ENCODE measurements at regions not wholly inside any gene's neighbourhood (a gene's known extent, or its start where the extent isn't known, plus 50 kb on each side); places are given as distances from the start of the nearest gene placed in this dataset.

GRCh38 chr4:187921946-187922623 is 73.5 kb upstream of the ZFP42 start:
- WGBS (ENCODE audit: low lambda C conversion rate) = 1% methylated on average over 8 of the region's 8 CpGs
- Histone ChIP-seq H3K4me2 (ENCODE audit: low read depth, low read length) (no peak overlapping the region), H3K9me3 (ENCODE audit: low read length) (no peaks in the 10 kb centered on the region), H4K20me1 (ENCODE audit: insufficient read depth, low read length) (no peaks in the 10 kb centered on the region), H3K9ac (ENCODE audit: insufficient read depth, low read depth, low read length) (no peak overlapping the region), H3K27me3 (ENCODE audit: control insufficient read depth in 1 of 2, insufficient read depth in 2 of 2, low read length in 2 of 2) (no peaks in the 10 kb centered on the region), H3K79me2 (ENCODE audit: insufficient read depth, low read length) (no peaks in the 10 kb centered on the region), H3K27ac (ENCODE audit: extremely low read length, insufficient read depth, low read length) (no peak overlapping the region), H3K4me3 (replicated peaks in 1 of 3; ENCODE audit: insufficient read depth in 1 of 3, low read depth in 2 of 3, low read length in 3 of 3) (no peak overlapping the region), H3K36me3 (replicated peaks in 1 of 2; ENCODE audit: control insufficient read depth in 1 of 2, insufficient read depth in 2 of 2, low read length in 2 of 2) (no peaks in the 10 kb centered on the region), H2AFZ (ENCODE audit: low read length) (no peak overlapping the region), H3K4me1 (ENCODE audit: insufficient read depth, low read length) (no peaks in the 10 kb centered on the region)
- in situ Hi-C loops (cut with HindIII; ENCODE audit: extremely low pct_ligation_motif_present, low pct_unique_long_range_greater_than_20kb) (no loop called here), intact Hi-C loops (cut with micrococcal nuclease; ENCODE audit: unreplicated experiment) (no loop called here)
- no peak for ATAC-seq
- TF ChIP-seq AHR (CRISPR knock-in tag; IDR thresholded peaks at IDR 0.05) (no peak), ZNF570 (CRISPR knock-in tag; IDR thresholded peaks at IDR 0.05; ENCODE audit: borderline replicate concordance) (no peak), TFDP2 (CRISPR knock-in tag; IDR thresholded peaks at IDR 0.05) (no peak), ZKSCAN5 (CRISPR knock-in tag; IDR thresholded peaks at IDR 0.05) (no peak), ZC3H4 (CRISPR knock-in tag; IDR thresholded peaks at IDR 0.05; ENCODE audit: borderline replicate concordance) (no peak), AGO2 (optimal IDR thresholded peaks at IDR 0.05; ENCODE audit: low read depth, low read length) (no peak), SIN3B (IDR thresholded peaks at IDR 0.05; ENCODE audit: low read length) (no peak), ATF4 (CRISPR knock-in tag; IDR thresholded peaks at IDR 0.05) (no peak), KDM1A (CRISPR knock-in tag; IDR thresholded peaks at IDR 0.05) (no peak), STAG1 (CRISPR knock-in tag; IDR thresholded peaks at IDR 0.05) (no peak), ZBTB33 (CRISPR knock-in tag; IDR thresholded peaks at IDR 0.05) (no peak), SCMH1 (CRISPR knock-in tag; IDR thresholded peaks at IDR 0.05; ENCODE audit: borderline replicate concordance) (no peak), SMAD1 (CRISPR knock-in tag; IDR thresholded peaks at IDR 0.05; ENCODE audit: borderline replicate concordance, low read depth) (no peak), ZFP36 (IDR thresholded peaks at IDR 0.05; ENCODE audit: borderline replicate concordance, low read depth, low read length, partially characterized antibody) (no peak)
- ChIA-PET POLR2A (no interaction called here), CTCF (ENCODE audit: low intra/inter-chr PET ratio, low total read pairs) (no interaction called here)
- BruUV-seq (replicated peaks) = no TSS peak
- FAIRE-seq = no peak
- DNase-seq (ENCODE audit: low spot score) = no peak
